Mesenchymal stem cell (in vitro differentiated cells and primary cell): ENCODE measurements at regions not wholly inside any gene's neighbourhood (a gene's known extent, or its start where the extent isn't known, plus 50 kb on each side); places are given as distances from the start of the nearest gene placed in this dataset.

ENCODE experiments used
- DNase-seq: peaks from one replicate; pipeline ENCODE4 v3.0.0-alpha.2; 2013
- H2AFZ ChIP-seq: one replicate; pipeline ENCODE4 v1.6.1; 2013; ENCODE audit warnings: low read depth, mild to moderate bottlenecking, control low read depth, inconsistent platforms, low read length, moderate library complexity
- H2AK5ac ChIP-seq: 2 replicates; pipeline ENCODE4 v1.6.1; 2013; ENCODE audit warnings: low read length, moderate library complexity, mild to moderate bottlenecking, inconsistent platforms; ENCODE audit not compliant: severe bottlenecking
- H2BK120ac ChIP-seq: one replicate; pipeline ENCODE4 v1.6.1; 2013; ENCODE audit warnings: low read depth, mild to moderate bottlenecking, inconsistent platforms, low read length, moderate library complexity
- H2BK12ac ChIP-seq, 2 experiments: one replicate each; pipeline ENCODE4 v1.6.1; 2013; ENCODE audit warnings: inconsistent platforms in 2 of 2, low read length in 2 of 2, mild to moderate bottlenecking in 2 of 2, moderate library complexity in 2 of 2, control low read depth in 1 of 2
- H2BK15ac ChIP-seq: one replicate; pipeline ENCODE4 v1.6.1; 2013; ENCODE audit warnings: mild to moderate bottlenecking, low read depth, inconsistent platforms; ENCODE audit not compliant: poor library complexity, severe bottlenecking
- H2BK5ac ChIP-seq: 2 replicates; pipeline ENCODE4 v1.6.1; 2013; ENCODE audit warnings: low read depth, mild to moderate bottlenecking, low read length, control low read depth, inconsistent platforms; ENCODE audit not compliant: poor library complexity, severe bottlenecking
- H3K14ac ChIP-seq, 2 experiments: one replicate each; pipeline ENCODE4 v1.6.1; 2013; ENCODE audit warnings: inconsistent platforms in 2 of 2, low read length in 2 of 2, control low read depth in 1 of 2, mild to moderate bottlenecking in 1 of 2, moderate library complexity in 1 of 2
- H3K18ac ChIP-seq, 2 experiments: one replicate each; pipeline ENCODE4 v1.6.1; 2013; ENCODE audit warnings: inconsistent platforms in 2 of 2, low read length in 2 of 2, control low read depth in 1 of 2, low read depth in 1 of 2, mild to moderate bottlenecking in 1 of 2
- H3K23ac ChIP-seq, 2 experiments: one replicate each; pipeline ENCODE4 v1.6.1; 2013; ENCODE audit warnings: inconsistent platforms in 2 of 2, low read length in 2 of 2, mild to moderate bottlenecking in 2 of 2, moderate library complexity in 2 of 2, control low read depth in 1 of 2
- H3K27ac ChIP-seq: 2 replicates; pipeline ENCODE4 v1.5.1; 2013; ENCODE audit warnings: mild to moderate bottlenecking, moderate library complexity, low read length, control low read depth, inconsistent platforms; ENCODE audit not compliant: poor library complexity, severe bottlenecking
- H3K27me3 ChIP-seq, 2 experiments: 2 replicates each; pipeline versions ENCODE4 v1.6.1 to v1.7.0; 2013; ENCODE audit warnings: low read length in 2 of 2, mild to moderate bottlenecking in 2 of 2, moderate library complexity in 2 of 2, control low read depth in 1 of 2, inconsistent platforms in 1 of 2; ENCODE audit not compliant: control insufficient read depth in 1 of 2, insufficient read depth in 1 of 2
- H3K36me3 ChIP-seq, 2 experiments: 2 replicates each; pipeline versions ENCODE4 v1.6.1 to v1.7.0; 2013; ENCODE audit warnings: low read length in 2 of 2, control low read depth in 1 of 2, inconsistent platforms in 1 of 2, low read depth in 1 of 2, mild to moderate bottlenecking in 1 of 2; ENCODE audit not compliant: insufficient read depth in 2 of 2, control insufficient read depth in 1 of 2
- H3K4ac ChIP-seq, 2 experiments: one replicate each; pipeline ENCODE4 v1.6.1; 2013; ENCODE audit warnings: inconsistent platforms in 2 of 2, low read length in 2 of 2, mild to moderate bottlenecking in 2 of 2, moderate library complexity in 2 of 2, control low read depth in 1 of 2, low read depth in 1 of 2
- H3K4me1 ChIP-seq: 2 replicates; pipeline ENCODE4 v1.6.1; 2013; ENCODE audit warnings: low read depth, low read length, control low read depth; ENCODE audit not compliant: control insufficient read depth, insufficient read depth
- H3K4me2 ChIP-seq: 2 replicates; pipeline ENCODE4 v1.6.1; 2013; ENCODE audit warnings: low read length, mild to moderate bottlenecking, inconsistent platforms; ENCODE audit not compliant: poor library complexity, severe bottlenecking
- H3K4me3 ChIP-seq, 2 experiments: 2 replicates each; pipeline versions ENCODE4 v1.5.1 to v1.7.0; 2013; ENCODE audit warnings: low read length in 2 of 2, mild to moderate bottlenecking in 2 of 2, control low read depth in 1 of 2, low read depth in 1 of 2; ENCODE audit not compliant: insufficient read depth in 1 of 2
- H3K79me1 ChIP-seq: replicated peaks from 2 replicates; pipeline ENCODE4 v1.6.1; 2013; ENCODE audit warnings: mild to moderate bottlenecking, control low read depth, low read length, inconsistent platforms; ENCODE audit not compliant: poor library complexity, severe bottlenecking
- H3K9ac ChIP-seq: 2 replicates; pipeline ENCODE4 v1.7.0; 2013; ENCODE audit warnings: mild to moderate bottlenecking, low read length, moderate library complexity
- H3K9me3 ChIP-seq: 2 replicates; pipeline ENCODE4 v1.7.0; 2013; ENCODE audit warnings: mild to moderate bottlenecking, low read length; ENCODE audit not compliant: control insufficient read depth
- H4K8ac ChIP-seq: one replicate; pipeline ENCODE4 v1.6.1; 2013; ENCODE audit warnings: inconsistent platforms, mild to moderate bottlenecking, low read length, moderate library complexity
- H4K91ac ChIP-seq: one replicate; pipeline ENCODE4 v1.6.1; 2013; ENCODE audit warnings: mild to moderate bottlenecking, low read length, inconsistent platforms
- WGBS: methylation state at CpG from one replicate; pipeline ENCODE4 v1.1.7; 2013; ENCODE audit warnings: mixed read lengths; 5-methylcytosine and 5-hydroxymethylcytosine counted together

GRCh38 chr14:38873941-38874612, 229.0 kb downstream of the SEC23A start:
- H3K4ac ChIP-seq, result no peak overlapping the region
- no peaks in the 10 kb centered on the region for H3K9me3 ChIP-seq
- no peaks in the 10 kb centered on the region for H3K79me1 ChIP-seq
- no peaks in the 10 kb centered on the region for H3K4me1 ChIP-seq
- no peak overlapping the region for H2AK5ac ChIP-seq
- no peak overlapping the region for H3K4me2 ChIP-seq
- no peaks in the 10 kb centered on the region for H3K36me3 ChIP-seq
- H4K91ac ChIP-seq, result no peak overlapping the region
- no peak overlapping the region for H3K27ac ChIP-seq
- 80% methylated on average over 3 of the region's 3 CpGs for WGBS
- H3K27me3 ChIP-seq, result peaks cover 9 to 23% of the 10 kb centered on the region in 2 experiments
- H3K23ac ChIP-seq, result no peak overlapping the region
- H2BK5ac ChIP-seq, result no peak overlapping the region
- no peak overlapping the region for H3K9ac ChIP-seq
- H2BK12ac ChIP-seq, result no peak overlapping the region
- H3K14ac ChIP-seq, result no peak overlapping the region
- H2BK120ac ChIP-seq, result no peak overlapping the region
- no peak overlapping the region for H2AFZ ChIP-seq
- no peak overlapping the region for H3K18ac ChIP-seq
- H4K8ac ChIP-seq, result no peak overlapping the region
- H3K4me3 ChIP-seq, result no peak overlapping the region
- no peak for DNase-seq
- no peak overlapping the region for H2BK15ac ChIP-seq

GRCh38 chr14:38870296-38870836, 232.7 kb downstream of the SEC23A start:
- Histone ChIP-seq H4K8ac (no peak overlapping the region), H2BK120ac (no peak overlapping the region), H3K27ac (no peak overlapping the region), H3K36me3 (no peaks in the 10 kb centered on the region), H3K14ac (no peak overlapping the region), H2BK5ac (no peak overlapping the region), H3K79me1 (no peaks in the 10 kb centered on the region), H2BK12ac (no peak overlapping the region), H3K4ac (no peak overlapping the region), H3K23ac (no peak overlapping the region), H3K27me3 (peaks cover 8 to 12% of the 10 kb centered on the region in 2 experiments), H3K9ac (no peak overlapping the region), H3K4me1 (no peaks in the 10 kb centered on the region), H3K4me2 (no peak overlapping the region), H3K9me3 (no peaks in the 10 kb centered on the region), H3K4me3 (no peak overlapping the region), H2AFZ (no peak overlapping the region), H2BK15ac (no peak overlapping the region), H4K91ac (no peak overlapping the region), H3K18ac (no peak overlapping the region), H2AK5ac (no peak overlapping the region)
- DNase-seq, result no peak
- WGBS, result 93% methylated on average over 1 of the region's 3 CpGs

GRCh38 chr14:38868399-38869290, 234.4 kb downstream of the SEC23A start:
- H3K23ac ChIP-seq, result no peak overlapping the region

GRCh38 chr14:38867561-38868150, 235.4 kb downstream of the SEC23A start:
- H3K23ac ChIP-seq, result no peak overlapping the region
- peaks cover 5% of the 10 kb centered on the region for H3K9me3 ChIP-seq
- H4K8ac ChIP-seq, result no peak overlapping the region
- no peak overlapping the region for H2AFZ ChIP-seq
- no peak overlapping the region for H2BK15ac ChIP-seq
- H3K4me3 ChIP-seq, result no peak overlapping the region
- no peak overlapping the region for H3K18ac ChIP-seq
- H3K9ac ChIP-seq, result no peak overlapping the region
- no peak overlapping the region for H4K91ac ChIP-seq
- no peak overlapping the region for H2BK5ac ChIP-seq
- H3K27ac ChIP-seq, result no peak overlapping the region
- H3K4me1 ChIP-seq, result no peaks in the 10 kb centered on the region
- WGBS, result 11% methylated on average over 3 of the region's 5 CpGs
- H2BK12ac ChIP-seq, result no peak overlapping the region
- H2AK5ac ChIP-seq, result no peak overlapping the region
- peaks cover 0 to 8% of the 10 kb centered on the region in 2 experiments for H3K27me3 ChIP-seq
- H3K14ac ChIP-seq, result no peak overlapping the region
- H2BK120ac ChIP-seq, result no peak overlapping the region
- DNase-seq, result peak; percentile 83
- no peak overlapping the region for H3K4ac ChIP-seq
- H3K4me2 ChIP-seq, result no peak overlapping the region
- H3K79me1 ChIP-seq, result no peaks in the 10 kb centered on the region
- no peaks in the 10 kb centered on the region for H3K36me3 ChIP-seq

More at GRCh38 chr14:38868399-38869290, 234.4 kb downstream of the SEC23A start:
- Histone ChIP-seq H2BK15ac (no peak overlapping the region), H3K79me1 (no peaks in the 10 kb centered on the region), H3K4ac (no peak overlapping the region), H4K8ac (no peak overlapping the region), H3K9ac (no peak overlapping the region), H3K27ac (no peak overlapping the region), H4K91ac (no peak overlapping the region), H3K4me1 (no peaks in the 10 kb centered on the region), H2AFZ (no peak overlapping the region), H3K14ac (no peak overlapping the region), H2BK12ac (no peak overlapping the region), H2BK120ac (no peak overlapping the region), H3K36me3 (no peaks in the 10 kb centered on the region), H3K27me3 (peaks cover 0 to 6% of the 10 kb centered on the region in 2 experiments), H3K9me3 (no peaks in the 10 kb centered on the region), H3K4me2 (no peak overlapping the region), H3K18ac (no peak overlapping the region), H2BK5ac (no peak overlapping the region), H3K4me3 (no peak overlapping the region), H2AK5ac (no peak overlapping the region)
- DNase-seq, result no peak
- WGBS, result 75% methylated on average over 6 of the region's 6 CpGs
